ENCODE measurements at regions not wholly inside any gene's neighbourhood (a gene's known extent, or its start where the extent isn't known, plus 50 kb on each side); places are given as distances from the start of the nearest gene placed in this dataset.

- TF ChIP-seq EP300 (IDR thresholded peaks at IDR 0.05) (no peak), POLR2A (IDR thresholded peaks at IDR 0.05) (no peak), CTCF (IDR thresholded peaks at IDR 0.05) (no peak)
Observed at GRCh38 chr13:29948791-29949190, 98.4 kb upstream of the UBL3 start.

Data from upper lobe of left lung (tissue), 4 donors.